WERI-Rb-1 (cell line): ENCODE measurements at regions not wholly inside any gene's neighbourhood (a gene's known extent, or its start where the extent isn't known, plus 50 kb on each side); places are given as distances from the start of the nearest gene placed in this dataset.
"Not testable (repeated sequence)": the region's sequence is repeated elsewhere in the genome, so short reads cannot be mapped to it uniquely, and the experiment has no call there.

Source experiments
- DNase-seq: peaks from one replicate; pipeline ENCODE4 v3.0.0-alpha.2; 2020
- H3K27ac ChIP-seq: fragments of 250-450 bp; sonication (Bioruptor Pico); 2 replicates; pipeline ENCODE4 v1.5.1; 2020; ENCODE audit warnings: mild to moderate bottlenecking, moderate library complexity
- H3K27me3 ChIP-seq: fragments of 250-450 bp; sonication (Bioruptor Pico); 2 replicates; pipeline ENCODE4 v1.5.1; 2021; ENCODE audit warnings: mild to moderate bottlenecking, low read depth, moderate library complexity; ENCODE audit not compliant: insufficient read depth, severe bottlenecking
- H3K36me3 ChIP-seq: fragments of 250-450 bp; sonication (Bioruptor Pico); 2 replicates; pipeline ENCODE4 v1.5.1; 2020; ENCODE audit warnings: mild to moderate bottlenecking, moderate library complexity
- H3K4me3 ChIP-seq: 2 replicates; pipeline ENCODE4 v1.5.1; 2011; ENCODE audit warnings: low read depth, mild to moderate bottlenecking, control low read depth, low read length
- H3K9me3 ChIP-seq: fragments of 250-450 bp; sonication (Bioruptor Pico); 2 replicates; pipeline ENCODE4 v1.5.1; 2021; ENCODE audit warnings: mild to moderate bottlenecking, moderate library complexity; ENCODE audit not compliant: severe bottlenecking
- TF ChIP-seq, protein P1 (sequence below): IDR thresholded peaks from 2 replicates; pipeline ENCODE4 v1.5.1; 2011; ENCODE audit warnings: low read depth, mild to moderate bottlenecking, control low read depth, inconsistent platforms, low read length

DNA sequence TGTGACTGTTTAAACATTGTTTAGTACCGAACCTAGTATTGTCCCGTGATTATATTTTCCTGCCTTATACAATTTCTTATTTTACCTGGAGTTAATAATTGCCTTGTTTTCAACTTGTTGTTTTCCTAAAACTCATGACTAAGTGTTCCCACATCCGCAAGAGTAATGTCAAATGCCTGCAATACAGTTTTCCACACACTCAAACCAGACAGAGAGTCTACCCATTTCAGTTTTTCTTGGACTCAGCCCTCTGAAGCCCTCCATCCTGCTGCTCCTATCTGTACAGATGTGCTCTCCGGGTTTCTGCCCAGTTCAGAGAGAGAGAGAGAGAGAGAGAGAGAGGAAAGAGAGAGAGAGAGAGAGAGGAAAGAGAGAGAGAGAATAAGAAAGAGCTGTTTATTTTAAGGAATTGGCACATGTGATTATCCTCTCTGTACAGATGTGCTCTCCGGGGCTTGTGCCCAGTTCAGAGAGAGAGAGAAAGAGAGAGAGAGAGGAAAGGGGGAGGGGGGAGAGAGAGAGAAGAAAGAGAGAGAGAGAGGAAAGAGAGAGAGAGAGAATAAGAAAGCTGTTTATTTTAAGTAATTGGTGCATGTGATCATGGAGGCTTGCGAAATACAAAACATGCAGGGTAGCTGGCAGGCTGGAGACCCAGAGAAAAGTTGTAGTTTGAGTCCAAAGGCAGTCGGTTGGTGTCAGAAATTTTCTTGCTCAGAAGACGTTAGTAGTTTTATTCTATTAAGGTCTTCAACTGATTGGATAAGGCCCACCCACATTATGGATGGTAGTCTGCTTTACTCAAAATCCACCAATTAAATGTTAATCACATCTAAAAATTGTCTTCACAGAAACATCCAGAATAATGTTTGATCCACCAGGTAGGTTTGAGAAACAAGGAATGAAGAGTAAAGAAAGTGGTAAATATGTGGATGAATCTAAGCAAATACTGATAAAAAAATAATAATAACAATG is 104.1 kb upstream of the GOLGA8J start:
- H3K9me3 ChIP-seq: no peaks in the 10 kb centered on the region
- H3K27ac ChIP-seq: no peak overlapping the region
- TF ChIP-seq, protein P1, sequence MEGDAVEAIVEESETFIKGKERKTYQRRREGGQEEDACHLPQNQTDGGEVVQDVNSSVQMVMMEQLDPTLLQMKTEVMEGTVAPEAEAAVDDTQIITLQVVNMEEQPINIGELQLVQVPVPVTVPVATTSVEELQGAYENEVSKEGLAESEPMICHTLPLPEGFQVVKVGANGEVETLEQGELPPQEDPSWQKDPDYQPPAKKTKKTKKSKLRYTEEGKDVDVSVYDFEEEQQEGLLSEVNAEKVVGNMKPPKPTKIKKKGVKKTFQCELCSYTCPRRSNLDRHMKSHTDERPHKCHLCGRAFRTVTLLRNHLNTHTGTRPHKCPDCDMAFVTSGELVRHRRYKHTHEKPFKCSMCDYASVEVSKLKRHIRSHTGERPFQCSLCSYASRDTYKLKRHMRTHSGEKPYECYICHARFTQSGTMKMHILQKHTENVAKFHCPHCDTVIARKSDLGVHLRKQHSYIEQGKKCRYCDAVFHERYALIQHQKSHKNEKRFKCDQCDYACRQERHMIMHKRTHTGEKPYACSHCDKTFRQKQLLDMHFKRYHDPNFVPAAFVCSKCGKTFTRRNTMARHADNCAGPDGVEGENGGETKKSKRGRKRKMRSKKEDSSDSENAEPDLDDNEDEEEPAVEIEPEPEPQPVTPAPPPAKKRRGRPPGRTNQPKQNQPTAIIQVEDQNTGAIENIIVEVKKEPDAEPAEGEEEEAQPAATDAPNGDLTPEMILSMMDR: no peak
- H3K36me3 ChIP-seq: no peaks in the 10 kb centered on the region
- DNase-seq: no peak
- no peaks in the 10 kb centered on the region for H3K27me3 ChIP-seq
- H3K4me3 ChIP-seq: no peak overlapping the region

- H3K4me3 ChIP-seq, H3K36me3 ChIP-seq, H3K9me3 ChIP-seq, H3K27me3 ChIP-seq, H3K27ac ChIP-seq, DNase-seq: not testable (repeated sequence)
These were observed 108.7 kb upstream of the GOLGA8J start for GRCh38 chr15:29974056-29974455.

DNA sequence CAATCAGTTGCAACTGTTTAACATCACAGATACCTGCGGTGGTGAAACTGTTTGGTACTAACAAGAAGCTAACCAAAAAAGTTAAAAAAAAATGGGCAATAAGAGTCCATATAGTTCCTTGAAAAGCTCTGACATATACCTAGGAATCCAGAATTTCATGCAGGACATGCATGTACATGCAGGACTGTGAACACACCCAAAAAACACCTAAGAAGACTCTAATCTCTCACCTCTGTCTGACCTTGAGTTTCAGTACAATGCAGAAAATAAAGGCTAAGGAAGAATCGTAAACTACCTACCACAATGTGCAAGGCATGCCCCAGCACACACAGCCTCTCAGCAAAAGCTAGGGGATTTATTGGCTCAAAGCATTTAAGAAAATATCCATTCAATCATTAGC is 110.7 kb upstream of the GOLGA8J start:
- TF ChIP-seq, protein P1: no peak
- no peak overlapping the region for H3K4me3 ChIP-seq

DNA sequence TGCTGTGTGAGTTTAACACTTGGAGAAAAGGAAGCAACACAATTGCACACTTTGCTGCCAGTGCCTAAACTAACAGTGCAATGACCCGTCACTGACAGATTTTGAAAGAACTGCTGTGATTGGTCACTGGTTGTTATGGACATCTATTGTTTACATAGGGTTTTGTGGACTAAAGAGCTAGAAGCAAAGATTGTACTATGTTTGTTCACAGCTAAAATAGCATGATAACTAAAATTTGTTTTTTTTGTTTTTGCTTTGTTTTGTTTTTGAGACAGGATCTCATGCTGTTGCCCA is 112.4 kb upstream of the GOLGA8J start:
- no peaks in the 10 kb centered on the region for H3K27me3 ChIP-seq
- H3K9me3 ChIP-seq: no peaks in the 10 kb centered on the region
- no peak overlapping the region for H3K4me3 ChIP-seq
- no peaks in the 10 kb centered on the region for H3K36me3 ChIP-seq
- TF ChIP-seq, protein P1: no peak
- no peak for DNase-seq
- no peak overlapping the region for H3K27ac ChIP-seq

More for the DNA sequence above, 110.7 kb upstream of the GOLGA8J start:
- Histone ChIP-seq H3K27me3 (no peaks in the 10 kb centered on the region), H3K36me3 (no peaks in the 10 kb centered on the region), H3K9me3 (no peaks in the 10 kb centered on the region), H3K27ac (no peak overlapping the region)
- no peak for DNase-seq

DNA sequence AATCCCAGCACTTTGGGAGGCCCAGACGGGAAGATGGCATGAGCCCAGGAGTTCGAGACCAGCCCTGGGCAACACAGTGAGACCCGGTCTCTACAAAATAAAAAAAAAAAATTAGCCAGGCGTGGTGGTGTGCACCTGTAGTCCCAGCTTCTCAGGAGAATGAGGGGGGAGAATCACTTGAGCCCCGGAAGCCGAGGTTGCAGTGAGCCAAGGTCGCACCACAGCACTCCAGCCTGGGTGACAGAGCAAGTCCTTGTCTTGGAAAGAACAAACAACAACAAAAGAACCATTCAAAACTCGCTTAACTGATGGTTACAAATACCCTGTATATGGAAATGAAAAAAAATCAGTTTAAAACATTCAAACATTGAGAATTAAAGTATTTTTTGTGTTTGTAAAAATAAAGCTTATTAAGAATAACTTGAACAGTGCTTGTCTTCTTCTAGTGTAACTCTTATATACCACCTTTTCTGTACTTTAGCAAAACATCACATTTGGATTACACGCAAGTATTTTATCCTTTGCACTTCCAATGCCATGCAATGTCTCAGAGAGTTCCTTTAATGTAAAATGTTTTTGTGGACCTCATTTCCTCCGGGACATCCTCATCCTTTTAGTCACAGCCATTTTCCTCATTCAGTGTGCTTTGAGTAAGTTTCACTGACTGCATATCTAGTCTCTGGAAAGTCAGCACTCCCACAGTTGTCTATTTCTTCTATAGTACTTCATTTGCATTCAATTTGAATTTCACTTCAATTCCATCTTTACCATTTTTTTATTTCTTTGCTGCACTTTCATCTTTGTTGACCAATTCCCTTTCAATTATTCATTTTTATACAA is 113.0 kb upstream of the GOLGA8J start:
- Histone ChIP-seq H3K4me3 (no peak overlapping the region), H3K27me3 (no peaks in the 10 kb centered on the region), H3K9me3 (no peaks in the 10 kb centered on the region), H3K27ac (no peak overlapping the region), H3K36me3 (no peaks in the 10 kb centered on the region)
- DNase-seq: no peak
- TF ChIP-seq, protein P1: no peak

- no peak overlapping the region for H3K27ac ChIP-seq
- no peaks in the 10 kb centered on the region for H3K9me3 ChIP-seq
- H3K36me3 ChIP-seq: no peaks in the 10 kb centered on the region
- no peaks in the 10 kb centered on the region for H3K27me3 ChIP-seq
- DNase-seq: peak; percentile 14
- peak overlapping the region; percentile 50 for H3K4me3 ChIP-seq
- TF ChIP-seq, protein P1: no peak
These were observed 113.7 kb upstream of the GOLGA8J start for GRCh38 chr15:29968895-29969561.
